ENCODE measurements at regions not wholly inside any gene's neighbourhood (a gene's known extent, or its start where the extent isn't known, plus 50 kb on each side); places are given as distances from the start of the nearest gene placed in this dataset.

GRCh38 chr7:113283861-113284260 lies 165.5 kb upstream of the SMIM30 start:
- no peak for TF ChIP-seq POLR2AphosphoS5 (IDR thresholded peaks at IDR 0.05; ENCODE audit: insufficient read depth in 1 of 2, low read depth in 1 of 2)
- no peak for TF ChIP-seq POLR2A (IDR thresholded peaks at IDR 0.05)
